Common myeloid progenitor, CD34-positive (primary cell): ENCODE measurements at regions not wholly inside any gene's neighbourhood (a gene's known extent, or its start where the extent isn't known, plus 50 kb on each side); places are given as distances from the start of the nearest gene placed in this dataset.

Source experiments
- CTCF ChIA-PET: fragments of 350-600 bp; sonication (Branson Sonifier 250); formaldehyde crosslinking; loops from one replicate; lab custom pipeline; 2021; ENCODE audit warnings: antibody characterized with exemption; lab: Charles Lee
- POLR2A ChIA-PET: fragments of 350-600 bp; sonication (Branson Sonifier 250); formaldehyde crosslinking; loops from one replicate; lab custom pipeline; 2021; ENCODE audit warnings: antibody characterized with exemption; lab: Charles Lee
- DNase-seq, 3 donors: peaks; one replicate each; pipeline versions ENCODE4 v3.0.0 to v3.0.0-alpha.2; 2013
- H3K27ac ChIP-seq, 2 experiments: 1 replicate in 1 of 2; 2 replicates in 1 of 2; pipeline ENCODE4 v1.7.0; 2013; ENCODE audit warnings: inconsistent platforms in 2 of 2, low read length in 2 of 2, mild to moderate bottlenecking in 2 of 2, low read depth in 1 of 2, moderate library complexity in 1 of 2; ENCODE audit not compliant: severe bottlenecking in 2 of 2, insufficient read depth in 1 of 2, poor library complexity in 1 of 2
- H3K27me3 ChIP-seq, 5 experiments: replicated peaks in 2 of 5; 1 replicate in 3 of 5; 2 replicates in 2 of 5; pipeline versions ENCODE4 v1.6.1 to v1.7.0; 2013; ENCODE audit warnings: low read length in 4 of 5, mild to moderate bottlenecking in 2 of 5, moderate library complexity in 2 of 5, inconsistent platforms in 1 of 5; ENCODE audit not compliant: insufficient read depth in 5 of 5, control insufficient read depth in 4 of 5
- H3K36me3 ChIP-seq, 4 experiments: 1 replicate in 2 of 4; 2 replicates in 2 of 4; pipeline versions ENCODE4 v1.6.1 to v1.7.0; 2013; ENCODE audit warnings: low read length in 3 of 4, control low read depth in 1 of 4, mild to moderate bottlenecking in 1 of 4; ENCODE audit not compliant: control insufficient read depth in 4 of 4, insufficient read depth in 4 of 4
- H3K4me1 ChIP-seq, 4 experiments: 1 replicate in 3 of 4; 2 replicates in 1 of 4; pipeline versions ENCODE4 v1.6.1 to v1.7.1; 2013; ENCODE audit warnings: low read length in 3 of 4, mild to moderate bottlenecking in 3 of 4, control low read depth in 1 of 4, inconsistent platforms in 1 of 4, moderate library complexity in 1 of 4; ENCODE audit not compliant: control insufficient read depth in 4 of 4, insufficient read depth in 4 of 4; ENCODE audit errors: control extremely low read depth in 1 of 4
- H3K4me3 ChIP-seq, 7 experiments: 1 replicate in 4 of 7; 2 replicates in 3 of 7; pipeline versions ENCODE4 v1.5.1 to v1.7.0; 2013; ENCODE audit warnings: mild to moderate bottlenecking in 7 of 7, low read length in 6 of 7, moderate library complexity in 6 of 7, inconsistent platforms in 2 of 7, low read depth in 2 of 7, control low read depth in 1 of 7; ENCODE audit not compliant: insufficient read depth in 4 of 7, control insufficient read depth in 1 of 7; ENCODE audit errors: extremely low read depth in 1 of 7
- H3K9me3 ChIP-seq, 5 experiments: 1 replicate in 4 of 5; 2 replicates in 1 of 5; pipeline versions ENCODE4 v1.6.1 to v1.7.1; 2013; ENCODE audit warnings: low read length in 4 of 5, mild to moderate bottlenecking in 2 of 5, inconsistent platforms in 1 of 5, low read depth in 1 of 5, moderate library complexity in 1 of 5; ENCODE audit not compliant: control insufficient read depth in 4 of 5, insufficient read depth in 2 of 5; ENCODE audit errors: control extremely low read depth in 1 of 5
- WGBS: methylation state at CpG from one replicate; pipeline ENCODE4 v1.1.5; 2013; ENCODE audit not compliant: insufficient coverage; 5-methylcytosine and 5-hydroxymethylcytosine counted together

GRCh38 chr15:29874977-29875376 lies 52.7 kb upstream of the TJP1 start:
- Histone ChIP-seq H3K4me3 (no peak overlapping the region), H3K27ac (no peak overlapping the region), H3K36me3 (no peaks in the 10 kb centered on the region), H3K9me3 (no peaks in the 10 kb centered on the region), H3K27me3 (peaks cover 0 to 43% (median 3%) of the 10 kb centered on the region in 5 experiments), H3K4me1 (no peaks in the 10 kb centered on the region)
- ChIA-PET CTCF (no interaction called here), POLR2A (no interaction called here)
- WGBS = no CpG with 5 or more reads among the region's 1 CpG
- no peak for DNase-seq

- no peak for DNase-seq
- H3K36me3 ChIP-seq = no peaks in the 10 kb centered on the region
- no peak overlapping the region for H3K4me3 ChIP-seq
- H3K27me3 ChIP-seq = peaks cover 0 to 44% (median 3%) of the 10 kb centered on the region in 5 experiments
- no peaks in the 10 kb centered on the region for H3K4me1 ChIP-seq
- ChIA-PET POLR2A (no interaction called here), CTCF (no interaction called here)
- 100% methylated on average over 7 of the region's 9 CpGs for WGBS
- no peak overlapping the region for H3K27ac ChIP-seq
- H3K9me3 ChIP-seq = no peaks in the 10 kb centered on the region
These were observed 51.7 kb upstream of the TJP1 start for GRCh38 chr15:29873947-29874411.

GRCh38 chr15:29873264-29873663 lies 51.0 kb upstream of the TJP1 start:
- no peaks in the 10 kb centered on the region for H3K36me3 ChIP-seq
- CTCF ChIA-PET = no interaction called here
- H3K9me3 ChIP-seq = no peaks in the 10 kb centered on the region
- POLR2A ChIA-PET = no interaction called here
- H3K27ac ChIP-seq = no peak overlapping the region
- WGBS = 100% methylated on average over 1 of the region's 3 CpGs
- no peak overlapping the region for H3K4me3 ChIP-seq
- no peaks in the 10 kb centered on the region for H3K4me1 ChIP-seq
- no peak for DNase-seq
- H3K27me3 ChIP-seq = peaks cover 0 to 46% (median 3%) of the 10 kb centered on the region in 5 experiments

GRCh38 chr15:29872716-29873115 lies 50.4 kb upstream of the TJP1 start:
- DNase-seq = no peak
- ChIA-PET POLR2A (no interaction called here), CTCF (no interaction called here)
- Histone ChIP-seq H3K36me3 (no peaks in the 10 kb centered on the region), H3K4me1 (no peaks in the 10 kb centered on the region), H3K4me3 (no peak overlapping the region), H3K9me3 (no peaks in the 10 kb centered on the region), H3K27me3 (peaks cover 0 to 48% (median 3%) of the 10 kb centered on the region in 5 experiments), H3K27ac (no peak overlapping the region)
- 100% methylated on average over 5 of the region's 7 CpGs for WGBS
